HEK293 (cell line): ENCODE measurements at regions not wholly inside any gene's neighbourhood (a gene's known extent, or its start where the extent isn't known, plus 50 kb on each side); places are given as distances from the start of the nearest gene placed in this dataset.
"Not testable (repeated sequence)": the region's sequence is repeated elsewhere in the genome, so short reads cannot be mapped to it uniquely, and the experiment has no call there.

Source experiments
- CTCF ChIA-PET: fragments of 350-600 bp; formaldehyde crosslinking; extraction: SDS; loops from one replicate; lab custom pipeline; 2021; ENCODE audit warnings: antibody characterized with exemption; lab: Yijun Ruan, JAX
- POLR2A ChIA-PET: fragments of 300-600 bp; formaldehyde crosslinking; extraction: SDS; loops from one replicate; lab custom pipeline; 2020; ENCODE audit warnings: antibody characterized with exemption, inconsistent platforms; lab: Yijun Ruan, JAX
- H3K27ac ChIP-seq: fragments of 200-500 bp; sonication (Bioruptor generic); 2 replicates; pipeline ENCODE4 v1.5.1; 2014; ENCODE audit warnings: low read depth, low read length, control low read depth, inconsistent platforms; ENCODE audit errors: extremely low read depth
- H3K36me3 ChIP-seq, 2 experiments: fragments of 200-500 bp in 1 of 2; sonication (Bioruptor generic) in 1 of 2; 1 replicate in 1 of 2; 2 replicates in 1 of 2; pipeline ENCODE4 v1.5.1; 2014 to 2017; ENCODE audit warnings: inconsistent platforms in 2 of 2, low read length in 2 of 2; ENCODE audit not compliant: control insufficient read depth in 2 of 2, insufficient read depth in 1 of 2
- H3K4me1 ChIP-seq: fragments of 200-500 bp; sonication (Bioruptor generic); 2 replicates; pipeline ENCODE4 v1.5.1; 2014; ENCODE audit warnings: mild to moderate bottlenecking, low read length, inconsistent platforms; ENCODE audit not compliant: control insufficient read depth, insufficient read depth
- H3K4me3 ChIP-seq: 2 replicates; pipeline ENCODE4 v1.5.1; 2011; ENCODE audit warnings: low read depth, mild to moderate bottlenecking, control low read depth, low read length, moderate library complexity
- H3K9me3 ChIP-seq: fragments of 200-500 bp; sonication (Bioruptor generic); 2 replicates; pipeline ENCODE4 v1.5.1; 2014; ENCODE audit warnings: low read depth, low read length, inconsistent platforms; ENCODE audit not compliant: control insufficient read depth, insufficient read depth
- KLF1 ChIP-seq: fragments of 450-650 bp; formaldehyde crosslinking; IDR thresholded peaks from 2 replicates; pipeline ENCODE4 v1.5.1; 2016; ENCODE audit warnings: missing biosample characterization, missing genetic modification characterization
- RBAK ChIP-seq: fragments of 450-650 bp; formaldehyde crosslinking; IDR thresholded peaks from 2 replicates; pipeline ENCODE4 v1.5.1; 2016; ENCODE audit warnings: missing biosample characterization, missing genetic modification characterization
- REST ChIP-seq: fragments of 450-650 bp; formaldehyde crosslinking; IDR thresholded peaks from 2 replicates; pipeline ENCODE4 v1.5.1; 2016; ENCODE audit warnings: missing biosample characterization, missing genetic modification characterization
- SCRT2 ChIP-seq: fragments of 450-650 bp; formaldehyde crosslinking; IDR thresholded peaks from 2 replicates; pipeline ENCODE4 v1.5.1; 2016; ENCODE audit warnings: missing biosample characterization, missing genetic modification characterization
- ZNF112 ChIP-seq: fragments of 450-650 bp; formaldehyde crosslinking; IDR thresholded peaks from 2 replicates; pipeline ENCODE4 v1.5.0; 2017; ENCODE audit warnings: missing biosample characterization, missing genetic modification characterization
- ZNF266 ChIP-seq: fragments of 450-650 bp; formaldehyde crosslinking; IDR thresholded peaks from 2 replicates; pipeline ENCODE4 v1.5.1; 2016; ENCODE audit warnings: missing biosample characterization, missing genetic modification characterization, low read depth
- ZNF513 ChIP-seq: fragments of 450-650 bp; IDR thresholded peaks from 2 replicates; pipeline ENCODE4 v1.5.1; 2018; ENCODE audit warnings: missing biosample characterization, missing genetic modification characterization
- ZNF600 ChIP-seq: fragments of 450-650 bp; formaldehyde crosslinking; IDR thresholded peaks from 2 replicates; pipeline ENCODE4 v1.5.1; 2016; ENCODE audit warnings: missing biosample characterization, missing genetic modification characterization
- ZNF610 ChIP-seq: fragments of 450-650 bp; formaldehyde crosslinking; IDR thresholded peaks from 2 replicates; pipeline ENCODE4 v1.5.1; 2016; ENCODE audit warnings: missing biosample characterization, missing genetic modification characterization, borderline replicate concordance
- ZNF626 ChIP-seq: fragments of 450-650 bp; sonication (Bioruptor Pico); formaldehyde crosslinking; IDR thresholded peaks from 2 replicates; pipeline ENCODE4 v1.5.1; 2018; ENCODE audit warnings: missing biosample characterization, missing genetic modification characterization, inconsistent platforms
- ZNF830 ChIP-seq: fragments of 450-650 bp; IDR thresholded peaks from 2 replicates; pipeline ENCODE4 v1.5.0; 2018; ENCODE audit warnings: missing biosample characterization, missing genetic modification characterization, low read depth, mild to moderate bottlenecking, moderate library complexity
- ZSCAN18 ChIP-seq: fragments of 450-650 bp; formaldehyde crosslinking; IDR thresholded peaks from 2 replicates; pipeline ENCODE4 v1.5.1; 2016; ENCODE audit warnings: missing biosample characterization, missing genetic modification characterization

DNA sequence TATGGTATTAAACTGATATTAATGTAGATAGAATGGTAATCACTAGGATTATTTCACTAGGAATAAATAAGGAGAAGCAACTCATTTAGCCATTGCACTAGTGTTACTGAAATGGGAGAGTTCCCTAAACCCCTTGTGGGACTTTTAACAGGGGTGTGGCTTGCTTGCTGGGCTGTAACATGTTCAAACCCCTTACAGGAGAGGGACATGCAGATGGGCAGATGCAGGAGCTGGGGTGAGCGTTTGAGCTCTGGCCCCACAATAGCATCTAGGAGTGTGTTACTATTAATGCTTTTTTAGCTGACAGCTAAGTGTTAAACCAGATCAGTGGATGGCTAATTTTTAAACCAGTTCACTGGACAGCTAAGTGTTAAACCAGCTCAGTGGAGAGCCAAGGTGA is 89.3 kb upstream of the ST8SIA4 start:
- H3K9me3 ChIP-seq, result no peaks in the 10 kb centered on the region
- TF ChIP-seq ZNF112 (tag by site-specific recombination) (no peak), ZNF600 (no peak)
- H3K27ac ChIP-seq, result no peak overlapping the region
- POLR2A ChIA-PET, result interaction anchor here (0.6 kb wide), 1 partner anchor 1146 kb away, joined by 3 read pairs; no protein-coding TSS in a partner anchor
- no peak overlapping the region for H3K4me3 ChIP-seq
- no peaks in the 10 kb centered on the region for H3K36me3 ChIP-seq
- H3K4me1 ChIP-seq, result no peaks in the 10 kb centered on the region
- CTCF ChIA-PET, result no interaction called here

GRCh38 chr5:100983601-100984000 is 80.5 kb upstream of the ST8SIA4 start:
- H3K4me1 ChIP-seq, H3K4me3 ChIP-seq, POLR2A ChIA-PET, H3K27ac ChIP-seq, H3K9me3 ChIP-seq, H3K36me3 ChIP-seq, CTCF ChIA-PET: not testable (repeated sequence)
- peak; percentile 41; the same call in 1 of the 2 replicates for TF ChIP-seq KLF1 (tag by site-specific recombination)

GRCh38 chr5:100974082-100974481 is 71.0 kb upstream of the ST8SIA4 start:
- TF ChIP-seq ZNF513 (tag by site-specific recombination), result no peak
- no peak for TF ChIP-seq ZNF830 (tag by site-specific recombination)
- peak; percentile 65; the same call in 1 of the 2 replicates for TF ChIP-seq REST (tag by site-specific recombination)
- no peak for TF ChIP-seq ZNF626 (tag by site-specific recombination)
- TF ChIP-seq ZSCAN18, result no peak
- TF ChIP-seq RBAK (tag by site-specific recombination), result no peak
- TF ChIP-seq ZNF266 (tag by site-specific recombination), result no peak
- TF ChIP-seq SCRT2 (tag by site-specific recombination), result no peak
- TF ChIP-seq ZNF610, result no peak
- Histone ChIP-seq H3K36me3 (no peaks in the 10 kb centered on the region), H3K9me3 (no peaks in the 10 kb centered on the region), H3K4me1 (no peaks in the 10 kb centered on the region), H3K4me3 (no peak overlapping the region), H3K27ac (no peak overlapping the region)
- ChIA-PET POLR2A (no interaction called here), CTCF (no interaction called here)
